Mesothelial cell of epicardium (in vitro differentiated cells): ENCODE measurements at regions not wholly inside any gene's neighbourhood (a gene's known extent, or its start where the extent isn't known, plus 50 kb on each side); places are given as distances from the start of the nearest gene placed in this dataset.

Source experiments
- DNase-seq, 2 experiments: peaks; one replicate each; pipeline ENCODE4 v3.0.0; 2021; ENCODE audit warnings: low spot score in 2 of 2; ENCODE audit not compliant: unreplicated experiment in 2 of 2
- H3K27ac Mint-ChIP-seq: 2 replicates; pipeline ENCODE4 v1.8.0; 2021; ENCODE audit warnings: mixed read lengths
- H3K27me3 Mint-ChIP-seq: 2 replicates; pipeline ENCODE4 v1.8.0; 2021; ENCODE audit warnings: low read depth, mixed read lengths
- H3K36me3 Mint-ChIP-seq: 2 replicates; pipeline ENCODE4 v1.8.0; 2021; ENCODE audit warnings: mixed read lengths
- H3K4me1 Mint-ChIP-seq: 2 replicates; pipeline ENCODE4 v1.8.0; 2021; ENCODE audit warnings: mixed read lengths
- H3K4me3 Mint-ChIP-seq: 2 replicates; pipeline ENCODE4 v1.8.0; 2021; ENCODE audit warnings: mild to moderate bottlenecking, moderate library complexity, mixed read lengths
- H3K9me3 Mint-ChIP-seq: 2 replicates; pipeline ENCODE4 v1.8.0; 2021; ENCODE audit warnings: mixed read lengths
- TF ChIP-seq, protein P1 (sequence below): fragments of 200-600 bp; sonication (generic); IDR thresholded peaks from one replicate; pipeline ENCODE4 v1.5.0; 2021; ENCODE audit warnings: antibody characterized with exemption; ENCODE audit not compliant: unreplicated experiment

DNA sequence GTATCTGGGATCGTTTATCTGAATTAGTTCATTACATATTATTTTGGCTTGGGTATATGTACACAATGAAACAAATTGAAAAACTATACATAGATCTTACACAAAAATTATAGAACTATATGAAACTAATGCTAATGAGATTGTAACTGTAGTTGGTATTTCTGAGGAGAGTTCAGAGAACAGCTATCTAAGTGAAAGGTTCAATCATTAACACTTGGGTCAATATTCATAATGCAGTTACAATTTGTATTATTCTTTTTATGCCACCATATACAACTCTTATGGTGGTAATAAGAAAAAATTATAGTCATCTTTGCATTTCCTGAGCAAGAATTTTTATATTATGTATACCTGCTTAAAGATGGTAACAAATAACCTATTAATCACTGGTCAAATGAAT is 461.0 kb downstream of the GRXCR1 start:
- Mint-ChIP-seq H3K4me3 (no peak overlapping the region), H3K36me3 (no peaks in the 10 kb centered on the region), H3K27me3 (no peaks in the 10 kb centered on the region), H3K9me3 (no peaks in the 10 kb centered on the region), H3K4me1 (no peaks in the 10 kb centered on the region), H3K27ac (no peak overlapping the region)
- TF ChIP-seq, protein P1, sequence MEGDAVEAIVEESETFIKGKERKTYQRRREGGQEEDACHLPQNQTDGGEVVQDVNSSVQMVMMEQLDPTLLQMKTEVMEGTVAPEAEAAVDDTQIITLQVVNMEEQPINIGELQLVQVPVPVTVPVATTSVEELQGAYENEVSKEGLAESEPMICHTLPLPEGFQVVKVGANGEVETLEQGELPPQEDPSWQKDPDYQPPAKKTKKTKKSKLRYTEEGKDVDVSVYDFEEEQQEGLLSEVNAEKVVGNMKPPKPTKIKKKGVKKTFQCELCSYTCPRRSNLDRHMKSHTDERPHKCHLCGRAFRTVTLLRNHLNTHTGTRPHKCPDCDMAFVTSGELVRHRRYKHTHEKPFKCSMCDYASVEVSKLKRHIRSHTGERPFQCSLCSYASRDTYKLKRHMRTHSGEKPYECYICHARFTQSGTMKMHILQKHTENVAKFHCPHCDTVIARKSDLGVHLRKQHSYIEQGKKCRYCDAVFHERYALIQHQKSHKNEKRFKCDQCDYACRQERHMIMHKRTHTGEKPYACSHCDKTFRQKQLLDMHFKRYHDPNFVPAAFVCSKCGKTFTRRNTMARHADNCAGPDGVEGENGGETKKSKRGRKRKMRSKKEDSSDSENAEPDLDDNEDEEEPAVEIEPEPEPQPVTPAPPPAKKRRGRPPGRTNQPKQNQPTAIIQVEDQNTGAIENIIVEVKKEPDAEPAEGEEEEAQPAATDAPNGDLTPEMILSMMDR, result no peak
- no peak for DNase-seq

DNA sequence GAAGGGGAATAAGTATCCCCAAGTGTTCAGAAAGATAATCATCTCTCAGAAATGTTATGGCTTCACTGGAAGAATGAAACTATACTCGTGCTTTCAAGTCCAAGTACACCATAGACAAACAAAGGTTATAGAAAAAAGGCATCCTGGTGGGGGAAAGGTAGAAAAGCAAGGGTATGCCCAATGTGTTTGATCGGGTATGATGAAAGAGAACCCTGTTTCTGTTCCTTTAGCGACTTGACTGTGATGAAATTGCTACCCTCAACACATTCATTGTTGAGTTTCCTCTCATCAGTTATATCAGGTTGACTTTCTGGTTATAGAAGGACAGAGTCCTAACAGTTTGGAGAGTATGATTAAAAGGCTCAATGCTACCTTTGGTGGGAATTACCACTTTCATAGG is 464.3 kb downstream of the GRXCR1 start:
- DNase-seq, result no peak
- H3K36me3 Mint-ChIP-seq, result no peaks in the 10 kb centered on the region
- H3K27me3 Mint-ChIP-seq, result no peaks in the 10 kb centered on the region
- H3K4me1 Mint-ChIP-seq, result peaks cover 4% of the 10 kb centered on the region
- H3K27ac Mint-ChIP-seq, result no peak overlapping the region
- H3K9me3 Mint-ChIP-seq, result no peaks in the 10 kb centered on the region
- no peak overlapping the region for H3K4me3 Mint-ChIP-seq
- TF ChIP-seq, protein P1, result no peak

DNA sequence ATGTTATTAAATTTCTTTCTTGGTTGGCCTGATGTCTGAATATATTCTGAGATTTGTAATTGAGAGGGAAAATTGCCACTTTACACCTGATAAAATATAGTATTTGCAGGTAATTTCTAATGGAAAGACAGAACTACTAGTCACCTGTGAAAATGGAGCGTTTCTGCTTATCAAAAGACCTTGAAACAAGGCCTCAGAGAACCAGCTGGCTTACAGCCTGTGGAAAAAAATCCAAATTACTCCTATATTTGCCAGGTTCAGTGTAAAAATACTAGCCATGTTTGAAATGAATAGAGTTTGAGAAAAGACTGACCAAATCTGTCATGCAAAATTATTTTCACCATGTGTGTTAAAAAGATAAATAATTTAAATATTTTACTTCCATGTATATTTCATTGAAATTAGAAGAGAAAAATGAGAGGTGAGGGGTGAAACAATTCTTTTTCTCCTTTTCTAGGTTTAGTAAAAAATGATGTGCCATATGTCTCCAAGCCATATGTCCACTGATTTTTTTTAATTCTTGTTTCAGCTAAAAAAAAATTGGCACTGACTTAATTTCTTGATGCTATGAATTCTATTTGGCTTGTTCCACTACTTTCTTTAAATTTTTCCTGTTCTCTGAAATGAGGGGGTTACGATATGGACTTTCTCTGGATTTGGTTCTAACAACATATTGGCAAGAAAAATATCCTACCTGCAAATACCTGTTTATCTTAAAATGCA is 464.9 kb downstream of the GRXCR1 start:
- Mint-ChIP-seq H3K4me3 (no peak overlapping the region), H3K4me1 (peaks cover 4% of the 10 kb centered on the region), H3K27me3 (no peaks in the 10 kb centered on the region), H3K36me3 (no peaks in the 10 kb centered on the region), H3K9me3 (no peaks in the 10 kb centered on the region), H3K27ac (no peak overlapping the region)
- DNase-seq, result no peak
- TF ChIP-seq, protein P1, result no peak

DNA sequence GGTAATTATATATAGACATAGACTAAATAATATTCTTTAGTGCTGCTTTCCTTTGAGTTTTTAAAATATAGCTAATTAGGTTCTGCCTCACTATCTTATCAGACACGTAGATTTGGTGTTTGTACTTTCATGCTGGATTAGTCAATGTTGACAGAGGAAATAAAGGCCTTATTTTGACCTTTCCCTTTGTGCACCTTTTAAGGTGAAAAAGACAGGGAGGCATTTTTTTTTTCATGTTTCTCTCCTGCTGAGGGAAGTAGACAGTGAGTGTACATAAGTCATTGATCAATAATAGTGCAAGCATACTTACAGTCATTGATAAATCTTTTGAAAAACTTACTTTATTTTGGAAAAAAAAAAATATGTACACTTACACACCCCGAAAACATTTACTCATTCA is 467.8 kb downstream of the GRXCR1 start:
- Mint-ChIP-seq H3K9me3 (no peaks in the 10 kb centered on the region), H3K4me1 (peaks cover 4% of the 10 kb centered on the region), H3K27ac (no peak overlapping the region), H3K27me3 (no peaks in the 10 kb centered on the region), H3K4me3 (no peak overlapping the region), H3K36me3 (no peaks in the 10 kb centered on the region)
- no peak for DNase-seq
- TF ChIP-seq, protein P1, result no peak

DNA sequence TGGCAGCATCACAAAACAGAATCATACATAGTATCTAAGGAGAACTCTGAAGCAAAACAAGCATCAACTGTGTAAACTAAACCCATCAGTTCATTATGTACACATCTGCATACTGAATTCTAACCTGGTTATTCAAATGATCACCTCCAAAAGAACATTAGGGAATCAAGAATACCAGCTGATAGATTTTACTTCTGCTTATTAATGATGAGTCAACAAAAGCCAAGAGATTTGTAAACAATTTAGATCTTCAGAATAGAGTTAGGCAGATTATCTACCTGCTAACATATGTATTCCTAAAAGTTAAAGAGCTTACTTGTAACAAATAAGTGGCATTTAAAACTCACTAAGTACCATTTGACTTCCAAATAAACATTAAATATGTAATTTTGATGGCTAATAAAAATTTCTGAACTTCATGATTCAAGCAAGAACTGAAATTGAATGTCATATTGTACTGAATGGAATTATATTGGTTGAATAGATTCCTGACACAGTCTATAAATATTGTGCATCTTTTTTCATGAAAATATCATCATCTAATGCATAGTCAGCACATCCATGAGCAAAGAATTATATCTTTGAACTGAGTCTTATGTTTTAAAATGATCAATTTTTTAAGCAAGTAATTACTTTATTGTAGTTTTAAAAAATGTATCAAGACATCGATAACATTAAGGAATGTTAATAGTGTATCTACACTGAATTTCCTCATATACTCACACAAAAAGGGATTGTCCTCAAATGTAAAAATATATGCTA is 470.5 kb downstream of the GRXCR1 start:
- H3K27ac Mint-ChIP-seq, result no peak overlapping the region
- no peak overlapping the region for H3K4me3 Mint-ChIP-seq
- H3K27me3 Mint-ChIP-seq, result no peaks in the 10 kb centered on the region
- no peaks in the 10 kb centered on the region for H3K9me3 Mint-ChIP-seq
- peaks cover 4% of the 10 kb centered on the region for H3K4me1 Mint-ChIP-seq
- TF ChIP-seq, protein P1, result no peak
- H3K36me3 Mint-ChIP-seq, result no peaks in the 10 kb centered on the region
- no peak for DNase-seq
